Progenitor cell of endocrine pancreas (in vitro differentiated cells): ENCODE measurements at regions not wholly inside any gene's neighbourhood (a gene's known extent, or its start where the extent isn't known, plus 50 kb on each side); places are given as distances from the start of the nearest gene placed in this dataset.

ENCODE experiments used
- DNase-seq: peaks from one replicate; pipeline ENCODE4 v3.0.0; 2021; ENCODE audit warnings: low spot score; ENCODE audit not compliant: unreplicated experiment
- H3K27ac Mint-ChIP-seq: 2 replicates; pipeline ENCODE4 v1.8.0; 2021; ENCODE audit warnings: mild to moderate bottlenecking, moderate library complexity, mixed read lengths
- H3K27me3 Mint-ChIP-seq: 2 replicates; pipeline ENCODE4 v1.8.0; 2021; ENCODE audit warnings: mixed read lengths
- H3K36me3 Mint-ChIP-seq: 2 replicates; pipeline ENCODE4 v1.8.0; 2022; ENCODE audit warnings: mixed read lengths; ENCODE audit not compliant: insufficient read depth
- H3K4me1 Mint-ChIP-seq: 2 replicates; pipeline ENCODE4 v1.8.0; 2021; ENCODE audit warnings: low read depth, mixed read lengths
- H3K4me3 Mint-ChIP-seq: 2 replicates; pipeline ENCODE4 v1.8.0; 2021; ENCODE audit warnings: low read depth, mild to moderate bottlenecking, moderate library complexity, mixed read lengths
- H3K9me3 Mint-ChIP-seq: 2 replicates; pipeline ENCODE4 v1.8.0; 2021; ENCODE audit warnings: low read depth, mixed read lengths
- TF ChIP-seq, protein P1 (sequence below): fragments of 200-600 bp; sonication (generic); IDR thresholded peaks from one replicate; pipeline ENCODE4 v1.5.0; 2021; ENCODE audit warnings: antibody characterized with exemption, mild to moderate bottlenecking; ENCODE audit not compliant: unreplicated experiment

- Mint-ChIP-seq H3K27ac (no peak overlapping the region), H3K4me1 (peaks cover 14% of the 10 kb centered on the region)
These were observed 152.3 kb upstream of the TBX18 start for GRCh38 chr6:84916704-84917103.

GRCh38 chr6:84912472-84913322, 148.3 kb upstream of the TBX18 start:
- Mint-ChIP-seq H3K27me3 (no peaks in the 10 kb centered on the region), H3K27ac (peak overlapping the region; percentile 21), H3K4me1 (peaks cover 19% of the 10 kb centered on the region), H3K4me3 (no peak overlapping the region), H3K36me3 (no peaks in the 10 kb centered on the region), H3K9me3 (no peaks in the 10 kb centered on the region)
- DNase-seq = no peak
- TF ChIP-seq, protein P1, sequence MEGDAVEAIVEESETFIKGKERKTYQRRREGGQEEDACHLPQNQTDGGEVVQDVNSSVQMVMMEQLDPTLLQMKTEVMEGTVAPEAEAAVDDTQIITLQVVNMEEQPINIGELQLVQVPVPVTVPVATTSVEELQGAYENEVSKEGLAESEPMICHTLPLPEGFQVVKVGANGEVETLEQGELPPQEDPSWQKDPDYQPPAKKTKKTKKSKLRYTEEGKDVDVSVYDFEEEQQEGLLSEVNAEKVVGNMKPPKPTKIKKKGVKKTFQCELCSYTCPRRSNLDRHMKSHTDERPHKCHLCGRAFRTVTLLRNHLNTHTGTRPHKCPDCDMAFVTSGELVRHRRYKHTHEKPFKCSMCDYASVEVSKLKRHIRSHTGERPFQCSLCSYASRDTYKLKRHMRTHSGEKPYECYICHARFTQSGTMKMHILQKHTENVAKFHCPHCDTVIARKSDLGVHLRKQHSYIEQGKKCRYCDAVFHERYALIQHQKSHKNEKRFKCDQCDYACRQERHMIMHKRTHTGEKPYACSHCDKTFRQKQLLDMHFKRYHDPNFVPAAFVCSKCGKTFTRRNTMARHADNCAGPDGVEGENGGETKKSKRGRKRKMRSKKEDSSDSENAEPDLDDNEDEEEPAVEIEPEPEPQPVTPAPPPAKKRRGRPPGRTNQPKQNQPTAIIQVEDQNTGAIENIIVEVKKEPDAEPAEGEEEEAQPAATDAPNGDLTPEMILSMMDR = no peak

More at GRCh38 chr6:84916704-84917103, 152.3 kb upstream of the TBX18 start:
- no peak overlapping the region for H3K4me3 Mint-ChIP-seq
- no peaks in the 10 kb centered on the region for H3K9me3 Mint-ChIP-seq
- H3K27me3 Mint-ChIP-seq = no peaks in the 10 kb centered on the region
- TF ChIP-seq, protein P1 = no peak
- no peaks in the 10 kb centered on the region for H3K36me3 Mint-ChIP-seq
- no peak for DNase-seq

GRCh38 chr6:84910906-84911607, 146.7 kb upstream of the TBX18 start:
- H3K27me3 Mint-ChIP-seq = no peaks in the 10 kb centered on the region
- no peak overlapping the region for H3K4me3 Mint-ChIP-seq
- no peak for DNase-seq
- H3K9me3 Mint-ChIP-seq = no peaks in the 10 kb centered on the region
- TF ChIP-seq, protein P1 = no peak
- H3K36me3 Mint-ChIP-seq = no peaks in the 10 kb centered on the region
- H3K27ac Mint-ChIP-seq = no peak overlapping the region
- peaks cover 19% of the 10 kb centered on the region for H3K4me1 Mint-ChIP-seq

- H3K9me3 Mint-ChIP-seq = no peaks in the 10 kb centered on the region
- DNase-seq = no peak
- TF ChIP-seq, protein P1 = no peak
- H3K36me3 Mint-ChIP-seq = no peaks in the 10 kb centered on the region
- peaks cover 19% of the 10 kb centered on the region for H3K4me1 Mint-ChIP-seq
- H3K27ac Mint-ChIP-seq = no peak overlapping the region
- no peaks in the 10 kb centered on the region for H3K27me3 Mint-ChIP-seq
- H3K4me3 Mint-ChIP-seq = no peak overlapping the region
These were observed 144.0 kb upstream of the TBX18 start for GRCh38 chr6:84908304-84908904.

DNA sequence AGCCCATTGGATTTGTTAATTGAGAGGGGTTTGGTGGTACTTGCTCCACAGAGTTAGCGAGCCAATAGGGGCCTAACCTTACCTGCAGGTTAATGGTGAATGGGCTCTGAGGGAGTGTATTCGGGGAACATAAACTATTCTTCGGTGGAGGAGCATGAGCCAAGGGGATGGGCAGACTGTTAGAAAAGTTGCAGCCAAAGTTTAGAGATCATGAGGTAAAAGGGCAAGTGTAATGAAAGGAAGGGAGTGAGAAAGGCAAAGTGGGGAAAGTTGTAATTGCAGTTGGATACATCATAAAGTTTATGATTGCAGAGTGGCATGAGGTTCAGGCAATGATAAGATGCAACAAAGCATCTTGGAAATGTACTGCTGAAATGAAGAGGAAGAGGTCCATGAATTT, 142.1 kb upstream of the TBX18 start:
- no peaks in the 10 kb centered on the region for H3K36me3 Mint-ChIP-seq
- no peak overlapping the region for H3K4me3 Mint-ChIP-seq
- H3K4me1 Mint-ChIP-seq = peaks cover 5% of the 10 kb centered on the region

More for the DNA sequence above, 142.1 kb upstream of the TBX18 start:
- H3K27me3 Mint-ChIP-seq = no peaks in the 10 kb centered on the region
- TF ChIP-seq, protein P1 = no peak
- no peaks in the 10 kb centered on the region for H3K9me3 Mint-ChIP-seq
- H3K27ac Mint-ChIP-seq = no peak overlapping the region
- DNase-seq = no peak
